H1 (cell line): ENCODE measurements at regions not wholly inside any gene's neighbourhood (a gene's known extent, or its start where the extent isn't known, plus 50 kb on each side); places are given as distances from the start of the nearest gene placed in this dataset.

ENCODE experiments used
- CTCF ChIA-PET: fragments of 300-600 bp; sonication (Branson Sonifier 250); formaldehyde crosslinking; loops from one replicate; lab custom pipeline; 2021; ENCODE audit not compliant: partially characterized antibody; lab: Charles Lee
- POLR2A ChIA-PET: fragments of 300-600 bp; sonication (Branson Sonifier 250); formaldehyde crosslinking; loops from one replicate; lab custom pipeline; 2021; ENCODE audit warnings: inconsistent platforms; ENCODE audit not compliant: partially characterized antibody; lab: Charles Lee
- DNase-seq, 2 experiments: peaks; one replicate each; pipeline versions ENCODE4 v3.0.0 to v3.0.0-alpha.2; 2010 to 2022; ENCODE audit warnings: low spot score in 2 of 2, low read depth in 1 of 2, mixed read lengths in 1 of 2
- FAIRE-seq: peaks from 2 replicates; lab custom pipeline; 2011; peaks lifted over from hg19 to GRCh38; lab: Jason Lieb, UNC
- H2AFZ ChIP-seq: 2 replicates; pipeline ENCODE4 v1.8.1; 2012; ENCODE audit warnings: low read length, inconsistent platforms
- H2AK5ac ChIP-seq: 2 replicates; pipeline ENCODE4 v1.6.1; 2013; ENCODE audit warnings: low read depth, low read length
- H2BK120ac ChIP-seq: replicated peaks from 2 replicates; pipeline ENCODE3; 2013; ENCODE audit warnings: low read depth, low read length, inconsistent platforms
- H2BK12ac ChIP-seq: 2 replicates; pipeline ENCODE4 v1.6.1; 2013; ENCODE audit warnings: low read depth, low read length
- H2BK15ac ChIP-seq: 2 replicates; pipeline ENCODE4 v1.6.1; 2013; ENCODE audit warnings: low read length
- H2BK20ac ChIP-seq: 2 replicates; pipeline ENCODE4 v1.6.1; 2013; ENCODE audit warnings: low read length
- H2BK5ac ChIP-seq: 2 replicates; pipeline ENCODE4 v1.6.1; 2013; ENCODE audit warnings: low read depth, low read length
- H3K14ac ChIP-seq: 2 replicates; pipeline ENCODE4 v1.6.1; 2013; ENCODE audit warnings: inconsistent platforms; ENCODE audit not compliant: insufficient read length
- H3K18ac ChIP-seq: 2 replicates; pipeline ENCODE4 v1.6.1; 2013; ENCODE audit warnings: low read length; ENCODE audit errors: extremely low read depth
- H3K23ac ChIP-seq: 2 replicates; pipeline ENCODE4 v1.6.1; 2013; ENCODE audit warnings: inconsistent platforms; ENCODE audit not compliant: insufficient read length
- H3K23me2 ChIP-seq: 2 replicates; pipeline ENCODE4 v1.6.1; 2013; ENCODE audit warnings: low read depth, low read length
- H3K27ac ChIP-seq: 2 replicates; pipeline ENCODE4 v1.6.1; 2011; ENCODE audit warnings: low read depth, low read length, inconsistent platforms
- H3K27me3 ChIP-seq, 4 experiments: replicated peaks in 1 of 4; 1 replicate in 1 of 4; 2 replicates in 3 of 4; pipeline versions ENCODE4 v1.6.1 to v1.8.1; 2011 to 2013; ENCODE audit warnings: low read length in 3 of 4, mild to moderate bottlenecking in 3 of 4, inconsistent platforms in 2 of 4, mixed read lengths in 2 of 4, moderate library complexity in 1 of 4; ENCODE audit not compliant: control insufficient read depth in 3 of 4, insufficient read depth in 3 of 4; ENCODE audit errors: extremely low read depth in 1 of 4
- H3K36me3 ChIP-seq, 4 experiments: 2 replicates each; pipeline versions ENCODE4 v1.6.1 to v1.8.1; 2011 to 2013; ENCODE audit warnings: mild to moderate bottlenecking in 4 of 4, low read length in 3 of 4, moderate library complexity in 2 of 4, control low read depth in 1 of 4, inconsistent platforms in 1 of 4; ENCODE audit not compliant: insufficient read depth in 4 of 4, control insufficient read depth in 2 of 4
- H3K4ac ChIP-seq: replicated peaks from 2 replicates; pipeline ENCODE3; 2013; ENCODE audit warnings: low read length, low read depth, mixed read lengths, inconsistent platforms; ENCODE audit not compliant: insufficient read length
- H3K4me1 ChIP-seq, 4 experiments: replicated peaks in 1 of 4; 1 replicate in 1 of 4; 2 replicates in 3 of 4; pipeline versions ENCODE4 v1.6.1 to v1.8.1; 2011 to 2013; ENCODE audit warnings: low read length in 3 of 4, inconsistent platforms in 2 of 4, mixed read lengths in 1 of 4; ENCODE audit not compliant: insufficient read depth in 4 of 4, control insufficient read depth in 3 of 4
- H3K4me2 ChIP-seq, 2 experiments: 2 replicates each; pipeline versions ENCODE4 v1.6.1 to v1.8.1; 2011 to 2013; ENCODE audit warnings: low read depth in 2 of 2, low read length in 2 of 2, control low read depth in 1 of 2, inconsistent platforms in 1 of 2, mild to moderate bottlenecking in 1 of 2; ENCODE audit not compliant: insufficient read depth in 1 of 2
- H3K4me3 ChIP-seq, 4 experiments: fragments of 200-600, 300-600 bp in 1 of 4; sonication (generic), shearing (Covaris generic), sonication (Bioruptor Twin) in 1 of 4; 2 replicates each; pipeline versions ENCODE4 v1.5.1 to v1.8.1; 2011 to 2016; ENCODE audit warnings: low read length in 4 of 4, low read depth in 3 of 4, control low read depth in 2 of 4, inconsistent platforms in 2 of 4, mild to moderate bottlenecking in 2 of 4, mixed read lengths in 1 of 4, moderate library complexity in 1 of 4; ENCODE audit not compliant: insufficient read depth in 2 of 4; ENCODE audit errors: extremely low read depth in 1 of 4
- H3K56ac ChIP-seq: replicated peaks from 2 replicates; pipeline ENCODE3; 2013; ENCODE audit warnings: low read depth, mild to moderate bottlenecking, mixed read lengths, low read length, inconsistent platforms; ENCODE audit not compliant: insufficient read length
- H3K79me1 ChIP-seq: 2 replicates; pipeline ENCODE4 v1.6.1; 2013; ENCODE audit warnings: low read depth, low read length, control low read depth
- H3K79me2 ChIP-seq, 2 experiments: 2 replicates each; pipeline versions ENCODE4 v1.6.1 to v1.8.1; 2012 to 2013; ENCODE audit warnings: low read length in 2 of 2, mild to moderate bottlenecking in 2 of 2, inconsistent platforms in 1 of 2; ENCODE audit not compliant: insufficient read depth in 2 of 2, control insufficient read depth in 1 of 2
- H3K9ac ChIP-seq, 4 experiments: replicated peaks in 1 of 4; 1 replicate in 1 of 4; 2 replicates in 3 of 4; pipeline versions ENCODE4 v1.6.1 to v1.8.1; 2011 to 2013; ENCODE audit warnings: low read depth in 3 of 4, low read length in 3 of 4, control low read depth in 2 of 4, mild to moderate bottlenecking in 2 of 4, moderate library complexity in 2 of 4, inconsistent platforms in 1 of 4; ENCODE audit errors: extremely low read depth in 1 of 4
- H3K9me3 ChIP-seq, 2 experiments: 2 replicates each; pipeline versions ENCODE4 v1.6.1 to v1.8.1; 2012 to 2013; ENCODE audit warnings: mild to moderate bottlenecking in 2 of 2, moderate library complexity in 2 of 2, control low read depth in 1 of 2, inconsistent platforms in 1 of 2, low read depth in 1 of 2, low read length in 1 of 2, mixed read lengths in 1 of 2; ENCODE audit not compliant: insufficient read depth in 2 of 2
- H4K20me1 ChIP-seq, 2 experiments: replicated peaks in 1 of 2; 2 replicates each; pipeline versions ENCODE3 to v1.8.1; 2011 to 2013; ENCODE audit warnings: inconsistent platforms in 2 of 2, low read length in 2 of 2, mild to moderate bottlenecking in 1 of 2; ENCODE audit not compliant: insufficient read depth in 2 of 2, control insufficient read depth in 1 of 2
- H4K5ac ChIP-seq: 2 replicates; pipeline ENCODE4 v1.6.1; 2013; ENCODE audit warnings: low read length, low read depth, mixed read lengths, inconsistent platforms; ENCODE audit not compliant: insufficient read length
- H4K8ac ChIP-seq: 2 replicates; pipeline ENCODE4 v1.8.0; 2013; ENCODE audit warnings: mild to moderate bottlenecking, moderate library complexity, low read length, inconsistent platforms; ENCODE audit not compliant: insufficient read depth; ENCODE audit errors: extremely low read depth
- H4K91ac ChIP-seq: replicated peaks from 2 replicates; pipeline ENCODE3; 2013; ENCODE audit warnings: low read length, mixed read lengths, inconsistent platforms; ENCODE audit not compliant: insufficient read length
- GTF2F1 ChIP-seq: IDR thresholded peaks from 2 replicates; pipeline ENCODE4 v1.6.1; 2012; ENCODE audit warnings: low read depth, low read length, improper control_type of control experiment, borderline replicate concordance
- HDAC6 ChIP-seq: IDR thresholded peaks from one replicate; pipeline ENCODE4 v1.7.1; 2012; ENCODE audit warnings: low read depth, mild to moderate bottlenecking, inconsistent platforms, low read length, moderate library complexity
- KDM1A ChIP-seq: fragments of 200-600, 300-600 bp; sonication (generic); IDR thresholded peaks from 2 replicates; pipeline ENCODE4 v1.7.1; 2016; ENCODE audit warnings: mild to moderate bottlenecking, low read length, borderline replicate concordance
- RFX5 ChIP-seq: IDR thresholded peaks from 2 replicates; pipeline ENCODE4 v1.6.1; 2011; ENCODE audit warnings: low read depth, low read length, improper control_type of control experiment, borderline replicate concordance
- SIRT6 ChIP-seq: IDR thresholded peaks from one replicate; pipeline ENCODE4 v1.7.1; 2012; ENCODE audit warnings: low read length, inconsistent platforms
- WGBS, 2 experiments: shearing (Covaris generic) in 1 of 2; methylation state at CpG; one replicate each; pipeline versions ENCODE4 v1.1.6 to v1.1.7; 2013 to 2015; ENCODE audit warnings: low lambda C conversion rate in 2 of 2, mixed read lengths in 2 of 2, inconsistent platforms in 1 of 2, low coverage in 1 of 2, missing lambda C conversion rate in 1 of 2; ENCODE audit not compliant: insufficient replicate concordance in 2 of 2, insufficient coverage in 1 of 2, insufficient read length in 1 of 2; ENCODE audit errors: extremely low coverage in 1 of 2, missing lambda C conversion rate in 1 of 2; 5-methylcytosine and 5-hydroxymethylcytosine counted together

GRCh38 chr11:29481738-29482137, 535.1 kb downstream of the KCNA4 start:
- H2BK5ac ChIP-seq, result no peak overlapping the region
- no peaks in the 10 kb centered on the region for H3K36me3 ChIP-seq
- no peak overlapping the region for H2AK5ac ChIP-seq
- no peak overlapping the region for H3K4ac ChIP-seq
- no peaks in the 10 kb centered on the region for H3K79me1 ChIP-seq
- H3K27ac ChIP-seq, result no peak overlapping the region
- H3K79me2 ChIP-seq, result no peaks in the 10 kb centered on the region
- H2BK20ac ChIP-seq, result no peak overlapping the region
- ChIA-PET CTCF (no interaction called here), POLR2A (no interaction called here)
- H4K8ac ChIP-seq, result no peak overlapping the region
- no peaks in the 10 kb centered on the region for H3K9me3 ChIP-seq
- no peak overlapping the region for H3K23ac ChIP-seq
- no peak overlapping the region for H3K18ac ChIP-seq
- no peak for DNase-seq
- no peak overlapping the region for H2BK15ac ChIP-seq
- no peak overlapping the region for H4K91ac ChIP-seq
- no peak overlapping the region for H3K56ac ChIP-seq
- no peak overlapping the region for H3K4me2 ChIP-seq
- H4K20me1 ChIP-seq, result no peaks in the 10 kb centered on the region
- TF ChIP-seq SIRT6, result no peak
- no peak for TF ChIP-seq HDAC6
- no peak for TF ChIP-seq RFX5
- no peak for TF ChIP-seq GTF2F1
- TF ChIP-seq KDM1A, result no peak
- no peak for FAIRE-seq
- H3K14ac ChIP-seq, result no peak overlapping the region
- no peak overlapping the region for H2AFZ ChIP-seq
- H3K4me1 ChIP-seq, result no peaks in the 10 kb centered on the region
- H4K5ac ChIP-seq, result no peak overlapping the region
- no peaks in the 10 kb centered on the region; the same call in 1 of the 2 replicates for H3K23me2 ChIP-seq
- 92% methylated on average over 2 of the region's 2 CpGs; no CpG with 5 or more reads in 1 of the 2 experiments for WGBS, 2 experiments
- no peak overlapping the region for H2BK12ac ChIP-seq
- H3K27me3 ChIP-seq, result no peaks in the 10 kb centered on the region
- no peak overlapping the region for H3K4me3 ChIP-seq
- H3K9ac ChIP-seq, result no peak overlapping the region
- no peak overlapping the region for H2BK120ac ChIP-seq
